ENCODE measurements at regions not wholly inside any gene's neighbourhood (a gene's known extent, or its start where the extent isn't known, plus 50 kb on each side); places are given as distances from the start of the nearest gene placed in this dataset.

GRCh38 chr2:220708366-220708765, 863.7 kb downstream of the EPHA4 start:
- TF ChIP-seq EZH2 (IDR thresholded peaks at IDR 0.05; ENCODE audit: insufficient read depth, poor library complexity, severe bottlenecking) = no peak
- no peak for TF ChIP-seq EZH2phosphoT487 (IDR thresholded peaks at IDR 0.05; ENCODE audit: insufficient read depth, low read depth)
